Astrocyte of the cerebellum (primary cell): ENCODE measurements at regions not wholly inside any gene's neighbourhood (a gene's known extent, or its start where the extent isn't known, plus 50 kb on each side); places are given as distances from the start of the nearest gene placed in this dataset.

ENCODE experiments used
- DNase-seq: peaks from one replicate; pipeline ENCODE4 v3.0.0-alpha.2; 2011; ENCODE audit warnings: low read depth
- H3K4me3 ChIP-seq: 2 replicates; pipeline ENCODE4 v1.5.1; 2011; ENCODE audit warnings: mild to moderate bottlenecking, low read depth, low read length, moderate library complexity
- CTCF ChIP-seq: IDR thresholded peaks from 2 replicates; pipeline ENCODE4 v1.5.1; 2012; ENCODE audit warnings: low read length, low read depth, moderate library complexity, mild to moderate bottlenecking; ENCODE audit errors: missing control alignments
- in situ Hi-C: cut with HindIII; loops from 2 replicates; pipeline ENCODE4 v1.10.0; 2017; ENCODE audit warnings: low sequenced_read_pairs

GRCh38 chr2:217097346-217097745 lies 237.5 kb upstream of the TNP1 start:
- no peak overlapping the region for H3K4me3 ChIP-seq
- no peak for TF ChIP-seq CTCF
- in situ Hi-C loops, result no loop called here
- DNase-seq, result no peak

DNA sequence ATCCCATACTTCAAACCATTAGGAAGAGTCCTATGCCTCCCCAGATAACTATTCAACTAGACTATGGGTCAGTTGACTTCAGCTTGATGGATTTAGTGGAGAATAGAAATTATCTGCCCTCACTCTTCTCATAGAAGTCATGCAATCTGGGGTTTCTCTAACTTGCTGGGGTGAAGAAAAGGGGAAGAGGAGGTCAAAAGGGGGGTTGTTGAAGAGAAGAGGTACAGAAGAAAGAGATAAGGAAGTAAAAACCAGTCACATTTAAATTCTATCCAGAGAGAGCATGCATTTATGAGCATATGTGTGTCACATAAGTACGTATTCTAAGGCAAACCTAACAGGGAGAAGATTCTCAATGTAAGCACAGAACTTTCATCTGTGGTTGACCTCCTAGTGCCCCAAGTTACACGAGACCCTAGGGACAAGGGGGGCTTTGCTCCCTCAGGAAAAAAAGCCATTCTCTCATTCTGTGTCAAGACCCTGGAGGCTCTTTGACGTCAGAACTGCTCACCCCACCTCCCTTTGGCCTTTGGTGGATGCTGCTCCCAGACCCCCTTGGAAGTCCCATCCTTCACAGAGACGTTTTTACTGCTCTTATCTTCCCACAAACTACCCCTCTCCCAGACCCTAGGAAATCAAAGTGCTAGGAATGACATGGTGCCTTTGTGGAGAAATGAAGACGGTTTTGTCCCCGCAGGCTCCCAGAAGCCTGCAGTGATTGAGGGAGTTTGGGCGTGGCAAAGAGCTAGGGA lies 236.8 kb upstream of the TNP1 start:
- no peak overlapping the region for H3K4me3 ChIP-seq
- TF ChIP-seq CTCF, result no peak
- no peak for DNase-seq
- in situ Hi-C loops, result no loop called here

- DNase-seq, result no peak
- in situ Hi-C loops, result no loop called here
- no peak for TF ChIP-seq CTCF
- no peak overlapping the region for H3K4me3 ChIP-seq
Measured at GRCh38 chr2:217095511-217096205, 235.8 kb upstream of the TNP1 start.

DNA sequence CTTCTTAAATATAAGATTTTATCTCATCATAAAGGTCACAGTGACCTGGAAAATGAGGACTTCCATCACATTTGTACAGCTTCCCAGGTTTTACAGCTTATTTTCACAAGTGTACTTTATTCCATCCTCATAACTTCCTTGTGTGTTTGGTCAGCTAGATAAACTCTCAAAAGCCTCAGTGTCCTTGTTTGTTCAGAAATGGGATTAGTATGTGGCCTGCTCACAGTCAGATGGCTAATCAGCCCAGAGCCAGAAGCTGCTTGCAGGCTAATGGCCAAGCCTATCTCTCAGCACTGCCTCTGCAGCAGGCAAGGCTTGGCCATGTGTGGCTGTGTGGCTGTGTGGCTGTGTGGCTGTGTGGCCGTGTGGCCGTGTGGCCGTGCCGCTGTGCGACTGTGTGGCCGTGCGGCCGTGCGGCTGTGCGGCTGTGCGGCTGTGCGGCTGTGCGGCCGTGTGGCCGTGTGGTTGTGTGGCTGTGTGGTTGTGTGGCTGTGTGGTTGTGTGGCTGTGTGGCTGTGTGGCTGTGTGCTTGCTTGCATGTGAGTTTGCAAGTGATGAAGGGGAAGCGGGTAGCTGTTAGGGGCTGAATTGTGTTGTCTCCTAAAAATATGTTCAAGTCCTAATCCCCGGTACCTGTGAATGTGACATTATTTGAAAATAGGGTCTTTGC lies 233.0 kb upstream of the TNP1 start:
- in situ Hi-C loops, result no loop called here
- TF ChIP-seq CTCF, result no peak
- no peak overlapping the region for H3K4me3 ChIP-seq
- DNase-seq, result no peak

- no peak for TF ChIP-seq CTCF
- no peak for DNase-seq
- in situ Hi-C loops, result no loop called here
- H3K4me3 ChIP-seq, result no peak overlapping the region
Measured at GRCh38 chr2:217091531-217091930, 231.7 kb upstream of the TNP1 start.

- no peak for DNase-seq
- in situ Hi-C loops, result no loop called here
- no peak overlapping the region for H3K4me3 ChIP-seq
- no peak for TF ChIP-seq CTCF
Measured at GRCh38 chr2:217090884-217091283, 231.0 kb upstream of the TNP1 start.
